Renal cortex interstitium (tissue), 11 donors: ENCODE measurements at regions not wholly inside any gene's neighbourhood (a gene's known extent, or its start where the extent isn't known, plus 50 kb on each side); places are given as distances from the start of the nearest gene placed in this dataset.
"Not testable (repeated sequence)": the region's sequence is repeated elsewhere in the genome, so short reads cannot be mapped to it uniquely, and the experiment has no call there.

Source experiments
- DNase-seq, 11 donors: peaks; one replicate each; pipeline ENCODE4 v3.0.0-alpha.2; 2013; ENCODE audit warnings: low read depth in 9 of 11, low spot score in 4 of 11; ENCODE audit errors: extremely low read depth in 1 of 11

DNA sequence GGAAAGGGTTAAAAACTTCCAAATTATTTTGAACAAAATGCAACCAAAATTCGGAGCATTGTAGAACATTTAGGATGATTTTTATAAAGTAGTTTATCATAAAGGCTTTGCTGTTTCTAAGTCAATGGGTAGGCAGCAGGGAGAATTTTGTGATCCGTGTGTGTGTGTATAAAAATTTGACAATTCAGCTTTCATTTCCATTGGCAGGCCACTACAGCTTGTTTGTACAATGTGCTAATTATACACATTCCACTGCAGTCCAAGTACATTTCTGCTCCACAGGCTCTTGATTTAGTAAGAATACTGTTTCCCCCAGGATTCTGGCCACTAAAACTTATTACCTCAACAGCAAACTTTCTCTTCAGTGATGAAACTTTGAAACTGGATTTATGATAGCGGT is 71.8 kb upstream of the LTBP1 start:
- DNase-seq, result no peak

DNA sequence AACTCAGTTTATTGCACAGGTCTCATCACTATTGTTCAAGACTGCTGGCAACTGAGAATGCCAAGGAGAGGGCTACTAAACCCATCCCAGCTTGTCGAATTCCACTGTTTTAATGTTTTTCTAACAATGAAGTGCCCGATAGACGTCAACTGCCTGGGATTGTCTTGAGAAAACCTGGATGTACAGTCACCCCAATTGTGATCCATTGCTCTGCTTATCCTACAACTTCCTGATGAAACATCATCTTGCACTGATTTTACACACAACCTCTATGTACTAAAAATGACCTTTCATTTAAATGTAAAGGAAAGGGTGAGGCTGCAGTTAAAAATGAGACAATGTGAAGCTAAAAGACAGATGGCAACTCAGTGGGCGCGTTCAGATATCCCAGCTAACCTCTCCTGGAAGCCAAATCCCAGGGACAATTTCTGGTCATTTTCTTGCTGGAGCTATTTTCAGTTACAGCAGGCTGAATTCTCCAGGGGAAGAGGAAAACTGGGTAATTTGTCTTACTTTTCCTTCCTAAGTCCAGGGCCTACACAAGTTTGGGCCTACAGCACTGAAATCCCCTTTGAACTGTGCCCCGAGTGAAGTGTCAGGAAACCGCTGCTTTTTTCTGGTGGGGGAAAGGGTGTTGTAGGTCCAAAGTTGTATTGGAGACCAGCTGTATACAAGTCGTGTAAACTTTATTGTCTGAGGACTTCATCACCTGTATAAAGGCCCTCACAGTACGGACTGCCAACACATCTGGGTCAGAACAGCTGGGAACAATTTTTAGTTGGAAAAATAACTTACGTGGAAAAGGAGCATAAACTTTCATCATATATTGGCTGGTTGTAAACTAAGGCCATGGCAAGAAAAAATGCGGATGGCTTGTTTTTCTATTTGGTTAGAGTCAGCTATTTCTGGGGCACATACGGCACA is 68.9 kb upstream of the LTBP1 start:
- DNase-seq, result peak in 3 of 11 donors; percentile 8 to 15 (median 10)

- not testable (repeated sequence) for DNase-seq
Observed at GRCh38 chr2:32879943-32880342, 66.8 kb upstream of the LTBP1 start.

GRCh38 chr2:32882816-32883810 is 63.6 kb upstream of the LTBP1 start:
- DNase-seq, result no peak

- DNase-seq, result no peak
Observed at GRCh38 chr2:32884346-32884745, 62.4 kb upstream of the LTBP1 start.

GRCh38 chr2:32886397-32887055 is 60.2 kb upstream of the LTBP1 start:
- not testable (repeated sequence) for DNase-seq

GRCh38 chr2:32887125-32887524 is 59.6 kb upstream of the LTBP1 start:
- no peak for DNase-seq

GRCh38 chr2:32894119-32894728 is 52.5 kb upstream of the LTBP1 start:
- no peak for DNase-seq

GRCh38 chr2:32895424-32895823 is 51.3 kb upstream of the LTBP1 start:
- no peak for DNase-seq
